Right lobe of liver (tissue), 4 donors: ENCODE measurements at regions not wholly inside any gene's neighbourhood (a gene's known extent, or its start where the extent isn't known, plus 50 kb on each side); places are given as distances from the start of the nearest gene placed in this dataset.

Experiments
- CTCF ChIP-seq, 4 donors: fragments of 200-600 bp in 3 of 4; fragments of 450-650 bp in 1 of 4; IDR thresholded peaks; one replicate each; pipeline versions ENCODE4 v1.5.1 to v1.8.0; 2016 to 2022; ENCODE audit warnings: antibody characterized with exemption in 4 of 4, mild to moderate bottlenecking in 2 of 4
- POLR2A ChIP-seq: fragments of 450-650 bp; IDR thresholded peaks from one replicate; pipeline ENCODE4 v1.6.1; 2017; ENCODE audit warnings: antibody characterized with exemption, mild to moderate bottlenecking
- donor health status: DM: no; HTN: no; CAD: no.
- donor health status: DM: no; HTN: no; CAD: no.
- donor health status: DM: no; HTN: yes; CAD: no.

GRCh38 chr11:28505232-28505631 lies 397.0 kb downstream of the METTL15 start:
- TF ChIP-seq CTCF (IDR thresholded peaks at IDR 0.05) (no peak), POLR2A (no peak)
